Activated CD4-positive, alpha-beta T cell treated with anti-CD3 and anti-CD28 coated beads, Interleukin-2, amount 10 ng/mL, durations not matched to agents 24 days and 14 days (primary cell): ENCODE measurements at regions not wholly inside any gene's neighbourhood (a gene's known extent, or its start where the extent isn't known, plus 50 kb on each side); places are given as distances from the start of the nearest gene placed in this dataset.

Experiments
- DNase-seq: peaks from one replicate; pipeline ENCODE4 v3.0.0; 2022
- H3K27ac Mint-ChIP-seq: one replicate; pipeline ENCODE4 v1.8.0; 2022; ENCODE audit warnings: mild to moderate bottlenecking, mixed read lengths
- H3K27me3 Mint-ChIP-seq: one replicate; pipeline ENCODE4 v1.8.0; 2022; ENCODE audit warnings: mixed read lengths
- H3K36me3 Mint-ChIP-seq: one replicate; pipeline ENCODE4 v1.8.0; 2022; ENCODE audit warnings: low read depth, mild to moderate bottlenecking, mixed read lengths
- H3K4me1 Mint-ChIP-seq: one replicate; pipeline ENCODE4 v1.8.0; 2021; ENCODE audit warnings: mixed read lengths
- H3K4me3 Mint-ChIP-seq: one replicate; pipeline ENCODE4 v1.8.0; 2022; ENCODE audit warnings: mild to moderate bottlenecking, moderate library complexity, mixed read lengths
- H3K9me3 Mint-ChIP-seq: one replicate; pipeline ENCODE4 v1.8.0; 2021; ENCODE audit warnings: mixed read lengths
- intact Hi-C: fragments of 100-400 bp; cut with micrococcal nuclease; formaldehyde crosslinking; loops from one replicate; pipeline ENCODE4 v1.15.1; 2023

DNA sequence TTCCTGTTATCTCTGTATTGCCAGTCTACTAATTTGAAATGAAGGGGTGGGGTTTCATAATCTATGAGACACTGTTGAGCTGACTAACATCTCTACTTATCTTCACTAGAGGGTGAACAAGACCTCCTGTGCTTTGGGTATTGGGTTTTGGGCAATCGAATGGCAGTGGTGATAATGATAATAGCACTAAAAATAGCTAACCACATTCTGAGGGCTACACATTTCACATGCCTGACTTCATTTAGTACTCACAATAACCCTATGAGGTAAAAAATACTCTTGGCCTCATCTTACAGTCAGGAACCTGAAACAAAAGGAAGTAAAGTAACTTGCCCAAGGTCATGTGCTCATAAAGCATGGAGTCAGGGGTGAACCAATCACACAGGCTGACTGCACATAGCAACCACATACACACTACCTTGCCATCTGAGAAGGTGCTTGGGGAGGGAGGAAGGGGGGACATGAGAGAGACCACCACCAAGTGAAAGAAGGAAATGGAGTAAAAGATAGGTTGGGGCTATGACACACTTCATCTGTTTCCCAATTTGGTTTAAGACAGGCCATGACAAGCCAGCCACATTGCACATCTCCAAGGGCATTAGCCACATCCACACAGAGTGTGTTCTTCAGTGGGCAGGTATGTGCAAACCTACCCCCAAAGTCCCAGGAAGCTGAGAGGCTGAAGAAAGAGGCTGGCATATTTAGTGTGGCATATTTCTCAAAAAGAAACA lies 387.6 kb upstream of the DDI1 start:
- no peak overlapping the region for H3K4me3 Mint-ChIP-seq
- H3K36me3 Mint-ChIP-seq = no peaks in the 10 kb centered on the region
- H3K27ac Mint-ChIP-seq = no peak overlapping the region
- H3K4me1 Mint-ChIP-seq = no peaks in the 10 kb centered on the region
- peaks cover 8% of the 10 kb centered on the region for H3K9me3 Mint-ChIP-seq
- intact Hi-C loops = no loop called here
- DNase-seq = no peak
- no peaks in the 10 kb centered on the region for H3K27me3 Mint-ChIP-seq

DNA sequence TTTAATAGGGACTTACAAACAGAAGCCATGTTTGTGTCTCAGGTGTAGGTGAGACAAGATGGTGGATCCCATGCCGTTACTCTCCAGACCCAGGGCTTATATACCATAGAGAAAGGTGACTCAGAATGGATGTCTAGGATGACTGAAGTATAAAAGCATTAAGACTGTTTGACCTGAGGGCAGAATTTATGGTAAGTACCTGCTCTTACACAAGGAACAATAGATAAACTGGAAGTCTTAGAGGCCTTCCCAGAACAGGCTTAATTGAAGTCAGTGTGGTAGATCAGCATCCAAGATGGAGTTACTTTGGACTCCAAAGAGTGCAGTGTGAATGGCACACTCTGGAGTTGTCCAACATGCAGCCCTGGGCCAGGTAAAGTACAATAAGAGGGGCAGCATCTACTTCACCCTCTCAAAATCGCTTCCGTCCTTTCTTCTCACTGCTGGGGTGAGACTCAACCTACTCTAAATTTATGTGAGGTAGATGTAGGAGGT lies 387.0 kb upstream of the DDI1 start:
- no peaks in the 10 kb centered on the region for H3K36me3 Mint-ChIP-seq
- H3K27ac Mint-ChIP-seq = no peak overlapping the region
- H3K9me3 Mint-ChIP-seq = peaks cover 8% of the 10 kb centered on the region
- H3K27me3 Mint-ChIP-seq = no peaks in the 10 kb centered on the region
- H3K4me1 Mint-ChIP-seq = no peaks in the 10 kb centered on the region
- no peak for DNase-seq
- H3K4me3 Mint-ChIP-seq = no peak overlapping the region
- intact Hi-C loops = no loop called here

DNA sequence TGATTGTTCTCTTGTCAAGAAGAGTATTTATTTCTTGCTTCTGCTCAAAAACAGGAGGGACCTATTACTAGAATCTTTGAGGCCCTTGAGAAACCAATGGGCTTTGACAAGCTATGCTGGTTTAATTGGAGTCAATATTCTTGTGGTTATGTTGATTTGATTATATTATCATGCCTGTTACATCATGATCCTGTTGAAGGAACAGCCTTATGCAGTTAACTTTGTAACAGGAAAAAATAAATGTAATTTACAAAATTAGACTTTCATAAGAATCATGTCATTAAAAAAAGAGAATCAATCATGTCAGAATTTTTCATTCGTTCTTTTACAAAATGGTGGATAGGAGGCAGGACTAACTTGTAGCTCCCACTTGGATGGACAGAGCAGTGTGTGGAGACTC lies 386.1 kb upstream of the DDI1 start:
- Mint-ChIP-seq H3K27ac (no peak overlapping the region), H3K4me1 (no peaks in the 10 kb centered on the region), H3K9me3 (peaks cover 8% of the 10 kb centered on the region), H3K4me3 (no peak overlapping the region), H3K36me3 (no peaks in the 10 kb centered on the region), H3K27me3 (no peaks in the 10 kb centered on the region)
- intact Hi-C loops = no loop called here
- DNase-seq = no peak

GRCh38 chr11:103651341-103651998 lies 385.0 kb upstream of the DDI1 start:
- no peaks in the 10 kb centered on the region for H3K36me3 Mint-ChIP-seq
- no peak overlapping the region for H3K27ac Mint-ChIP-seq
- H3K4me1 Mint-ChIP-seq = no peaks in the 10 kb centered on the region
- no peak for DNase-seq
- intact Hi-C loops = no loop called here
- no peak overlapping the region for H3K4me3 Mint-ChIP-seq
- peaks cover 8% of the 10 kb centered on the region for H3K9me3 Mint-ChIP-seq
- no peaks in the 10 kb centered on the region for H3K27me3 Mint-ChIP-seq

DNA sequence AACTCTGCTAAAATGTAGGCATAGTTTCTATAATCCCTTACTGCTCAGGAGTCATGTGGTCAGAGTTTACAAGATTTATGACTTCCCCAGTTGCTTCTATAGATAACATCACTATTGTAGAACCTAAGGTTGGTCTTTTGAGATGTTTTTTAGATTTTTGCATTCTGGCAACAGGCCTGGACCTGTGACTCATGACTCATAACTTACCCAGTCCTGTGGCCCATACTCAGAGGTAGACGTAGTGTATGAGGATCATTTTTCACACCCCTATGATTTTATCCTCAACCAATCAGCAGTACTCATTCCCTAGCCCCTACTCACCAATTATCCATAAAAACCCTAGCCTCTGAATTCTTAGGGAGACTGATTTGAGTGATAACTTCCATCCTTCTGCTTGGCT lies 384.4 kb upstream of the DDI1 start:
- no peak for DNase-seq
- Mint-ChIP-seq H3K27ac (no peak overlapping the region), H3K4me1 (no peaks in the 10 kb centered on the region), H3K9me3 (peaks cover 8% of the 10 kb centered on the region), H3K27me3 (no peaks in the 10 kb centered on the region), H3K4me3 (no peak overlapping the region), H3K36me3 (no peaks in the 10 kb centered on the region)
- intact Hi-C loops = no loop called here

DNA sequence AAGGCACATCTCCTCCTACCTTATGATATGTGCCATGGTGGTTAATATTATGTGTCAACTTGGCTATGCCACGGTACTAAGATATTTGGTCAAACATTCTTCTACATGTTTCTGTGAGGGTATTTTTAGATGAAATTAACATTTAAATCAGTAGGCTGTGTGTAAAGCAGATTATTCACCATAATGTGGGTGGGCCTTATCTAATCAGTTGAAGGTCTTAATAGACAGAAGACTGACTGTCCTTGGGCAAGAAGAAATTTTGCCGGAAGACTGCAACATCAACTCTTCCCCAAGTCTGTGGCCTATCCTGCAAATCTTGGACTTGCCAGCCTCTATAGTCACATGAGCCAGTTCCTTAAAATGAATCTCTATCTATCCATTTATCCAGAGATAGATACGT lies 380.1 kb upstream of the DDI1 start:
- H3K9me3 Mint-ChIP-seq = peaks cover 4% of the 10 kb centered on the region
- H3K4me1 Mint-ChIP-seq = no peaks in the 10 kb centered on the region
- no peaks in the 10 kb centered on the region for H3K27me3 Mint-ChIP-seq
- no peak overlapping the region for H3K4me3 Mint-ChIP-seq
- H3K27ac Mint-ChIP-seq = no peak overlapping the region
- DNase-seq = no peak
- intact Hi-C loops = no loop called here
- no peaks in the 10 kb centered on the region for H3K36me3 Mint-ChIP-seq

GRCh38 chr11:103659206-103659618 lies 377.2 kb upstream of the DDI1 start:
- H3K9me3 Mint-ChIP-seq = no peaks in the 10 kb centered on the region
- H3K4me1 Mint-ChIP-seq = no peaks in the 10 kb centered on the region
- intact Hi-C loops = no loop called here
- H3K27ac Mint-ChIP-seq = no peak overlapping the region
- no peak overlapping the region for H3K4me3 Mint-ChIP-seq
- no peaks in the 10 kb centered on the region for H3K27me3 Mint-ChIP-seq
- no peaks in the 10 kb centered on the region for H3K36me3 Mint-ChIP-seq
- DNase-seq = no peak

DNA sequence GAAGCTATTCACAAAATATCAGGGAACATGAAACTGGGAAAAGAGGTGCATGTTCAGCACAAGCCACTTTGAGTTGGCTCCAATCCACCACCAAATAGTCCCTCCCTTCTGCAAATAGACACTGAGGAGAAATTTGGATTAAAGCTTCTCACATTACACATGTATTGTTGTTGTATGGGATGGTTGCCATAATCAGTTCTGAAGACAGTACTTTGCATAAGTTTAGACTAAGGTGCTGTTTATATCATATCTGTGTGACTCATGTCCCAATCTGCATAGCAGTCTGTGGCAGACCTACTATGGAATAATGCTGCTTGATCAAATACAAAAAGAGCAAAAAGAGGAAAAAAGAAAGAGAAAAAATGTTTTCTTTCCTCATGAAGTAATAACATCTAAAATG lies 376.7 kb upstream of the DDI1 start:
- Mint-ChIP-seq H3K4me1 (no peaks in the 10 kb centered on the region), H3K4me3 (no peak overlapping the region), H3K27me3 (no peaks in the 10 kb centered on the region), H3K27ac (no peak overlapping the region), H3K9me3 (no peaks in the 10 kb centered on the region), H3K36me3 (no peaks in the 10 kb centered on the region)
- DNase-seq = no peak
- intact Hi-C loops = no loop called here

DNA sequence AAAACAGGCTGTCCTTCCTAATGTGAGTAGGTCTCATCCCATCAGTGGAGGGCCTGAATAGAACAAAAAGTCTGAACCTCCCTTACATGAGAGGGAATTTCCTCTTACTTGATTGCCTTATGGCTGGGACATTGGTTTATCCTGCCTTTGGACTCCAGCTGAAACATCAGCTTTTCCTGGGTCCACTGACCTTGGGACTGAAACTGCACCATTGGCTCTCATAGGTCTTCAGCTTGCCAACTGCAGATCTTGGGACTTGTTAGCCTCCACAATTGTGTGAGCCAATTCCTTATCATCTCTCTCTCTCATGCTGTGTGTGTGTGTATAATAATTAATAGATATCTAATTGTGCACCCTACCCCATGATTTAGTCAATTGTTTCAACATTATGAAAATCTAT lies 375.3 kb upstream of the DDI1 start:
- intact Hi-C loops = no loop called here
- Mint-ChIP-seq H3K27me3 (no peaks in the 10 kb centered on the region), H3K36me3 (no peaks in the 10 kb centered on the region), H3K4me1 (no peaks in the 10 kb centered on the region), H3K4me3 (no peak overlapping the region), H3K27ac (no peak overlapping the region), H3K9me3 (no peaks in the 10 kb centered on the region)
- no peak for DNase-seq

- no peaks in the 10 kb centered on the region for H3K4me1 Mint-ChIP-seq
- no peak overlapping the region for H3K4me3 Mint-ChIP-seq
- no peaks in the 10 kb centered on the region for H3K36me3 Mint-ChIP-seq
- DNase-seq = no peak
- H3K9me3 Mint-ChIP-seq = no peaks in the 10 kb centered on the region
- intact Hi-C loops = no loop called here
- no peak overlapping the region for H3K27ac Mint-ChIP-seq
- no peaks in the 10 kb centered on the region for H3K27me3 Mint-ChIP-seq
Measured at GRCh38 chr11:103661991-103662390, 374.4 kb upstream of the DDI1 start.

DNA sequence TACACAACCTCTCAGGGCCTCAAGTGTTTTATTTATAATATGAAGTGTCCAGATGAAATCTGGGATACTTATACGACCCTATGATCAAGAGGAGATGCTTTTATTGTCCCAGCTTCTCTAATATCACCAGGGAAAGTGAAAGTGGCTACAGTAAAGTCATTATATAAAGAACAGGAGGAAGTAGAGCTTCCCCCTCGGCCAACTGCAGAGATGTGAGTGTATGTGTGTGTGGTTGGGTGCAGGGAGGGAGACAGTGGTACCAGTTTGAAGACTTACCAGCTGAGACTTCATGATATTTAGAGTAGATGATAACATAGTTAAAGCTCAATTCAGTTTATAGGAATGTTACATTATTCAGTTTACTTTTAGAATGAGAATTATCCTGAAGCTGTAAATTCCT lies 373.6 kb upstream of the DDI1 start:
- Mint-ChIP-seq H3K36me3 (no peaks in the 10 kb centered on the region), H3K27ac (no peak overlapping the region), H3K4me3 (no peak overlapping the region), H3K4me1 (no peaks in the 10 kb centered on the region), H3K9me3 (no peaks in the 10 kb centered on the region), H3K27me3 (no peaks in the 10 kb centered on the region)
- DNase-seq = no peak
- intact Hi-C loops = no loop called here

DNA sequence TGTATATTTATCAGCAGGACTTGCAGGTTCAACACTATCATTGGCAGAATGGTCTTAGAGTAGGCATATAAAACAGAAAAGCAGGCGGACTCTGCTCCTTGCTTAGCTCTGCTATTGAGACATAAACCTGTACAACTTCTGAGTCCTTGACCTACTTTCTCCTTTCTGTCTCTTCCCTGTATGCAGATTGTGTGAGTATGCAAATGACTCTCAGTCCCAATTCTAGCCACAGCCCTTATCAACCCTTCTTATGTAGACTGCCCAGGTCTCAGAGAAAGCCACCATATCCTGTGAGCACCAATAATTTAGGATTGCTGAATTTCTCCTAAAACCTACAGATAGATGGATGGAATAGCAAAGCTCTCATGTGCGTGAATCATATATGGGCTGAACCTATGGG lies 367.6 kb upstream of the DDI1 start:
- intact Hi-C loops = no loop called here
- DNase-seq = no peak
- no peaks in the 10 kb centered on the region for H3K36me3 Mint-ChIP-seq
- no peak overlapping the region for H3K4me3 Mint-ChIP-seq
- H3K9me3 Mint-ChIP-seq = no peaks in the 10 kb centered on the region
- no peaks in the 10 kb centered on the region for H3K27me3 Mint-ChIP-seq
- no peak overlapping the region for H3K27ac Mint-ChIP-seq
- H3K4me1 Mint-ChIP-seq = no peaks in the 10 kb centered on the region

DNA sequence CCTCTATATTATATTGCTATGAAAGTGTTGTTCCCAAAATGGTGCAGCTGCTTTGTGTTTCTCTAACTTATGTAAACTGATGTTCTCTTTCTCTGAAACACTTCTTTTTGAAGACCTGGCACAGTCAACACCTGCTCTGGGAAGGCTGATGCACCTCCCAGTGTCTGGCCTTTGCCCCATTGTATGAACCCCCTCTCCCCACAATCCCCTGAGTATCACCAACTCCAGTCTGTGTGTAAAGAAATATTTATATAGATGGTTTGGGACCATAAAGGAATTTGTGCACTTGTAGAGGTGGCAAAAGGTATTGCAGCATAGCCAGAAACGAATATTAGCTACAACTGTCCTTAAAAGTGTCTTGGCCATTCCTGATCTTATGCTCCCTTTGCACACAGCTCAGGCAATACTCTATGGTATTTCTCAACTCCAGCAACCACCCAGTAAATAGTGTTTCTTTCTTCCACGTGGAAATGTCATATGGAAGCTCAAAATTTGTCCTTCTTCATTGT lies 365.2 kb upstream of the DDI1 start:
- no peak for DNase-seq
- intact Hi-C loops = no loop called here
- Mint-ChIP-seq H3K36me3 (no peaks in the 10 kb centered on the region), H3K27ac (no peak overlapping the region), H3K4me1 (no peaks in the 10 kb centered on the region), H3K9me3 (no peaks in the 10 kb centered on the region), H3K27me3 (no peaks in the 10 kb centered on the region), H3K4me3 (no peak overlapping the region)

DNA sequence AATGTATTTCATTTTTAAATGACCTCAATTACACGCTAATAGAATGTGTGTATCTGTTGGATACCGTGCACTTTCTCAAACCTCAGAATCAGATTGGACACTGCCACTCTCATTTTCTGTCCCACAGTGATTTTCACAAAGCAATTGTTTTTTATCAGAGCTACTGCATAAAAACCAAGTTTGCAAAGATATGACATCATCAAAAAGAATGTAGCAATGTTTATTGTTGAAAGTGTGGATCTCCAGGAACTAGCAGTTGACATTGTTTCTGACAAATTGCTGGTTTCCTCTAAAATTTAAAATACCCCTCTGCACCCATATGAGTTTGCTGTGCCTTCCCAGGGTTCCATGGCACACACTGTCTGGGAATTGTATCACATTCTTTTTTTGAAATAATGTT lies 362.7 kb upstream of the DDI1 start:
- DNase-seq = no peak
- intact Hi-C loops = no loop called here
- H3K4me3 Mint-ChIP-seq = no peak overlapping the region
- H3K4me1 Mint-ChIP-seq = no peaks in the 10 kb centered on the region
- H3K27ac Mint-ChIP-seq = no peak overlapping the region
- no peaks in the 10 kb centered on the region for H3K36me3 Mint-ChIP-seq
- H3K9me3 Mint-ChIP-seq = no peaks in the 10 kb centered on the region
- no peaks in the 10 kb centered on the region for H3K27me3 Mint-ChIP-seq
